ENCODE measurements at regions not wholly inside any gene's neighbourhood (a gene's known extent, or its start where the extent isn't known, plus 50 kb on each side); places are given as distances from the start of the nearest gene placed in this dataset.

- no peak for DNase-seq (ENCODE audit: low read depth in 2 of 2)
Observed at GRCh38 chr11:70501051-70501901, 102.9 kb downstream of the CTTN start.

GRCh38 chr11:70501933-70502540 lies 103.7 kb downstream of the CTTN start:
- no peak for DNase-seq (ENCODE audit: low read depth in 2 of 2)

GRCh38 chr11:70502677-70503467 lies 104.5 kb downstream of the CTTN start:
- DNase-seq (ENCODE audit: low read depth in 2 of 2): no peak

- no peak for DNase-seq (ENCODE audit: low read depth in 2 of 2)
Observed at GRCh38 chr11:70503468-70504221, 105.3 kb downstream of the CTTN start.

- DNase-seq (ENCODE audit: low read depth in 2 of 2): no peak
Observed at GRCh38 chr11:70504246-70505020, 106.1 kb downstream of the CTTN start.

- no peak for DNase-seq (ENCODE audit: low read depth in 2 of 2)
Observed at GRCh38 chr11:70505331-70505731, 107.0 kb downstream of the CTTN start.

- no peak for DNase-seq (ENCODE audit: low read depth in 2 of 2)
Observed at GRCh38 chr11:70505761-70506657, 107.7 kb downstream of the CTTN start.

GRCh38 chr11:70506658-70506970 lies 108.3 kb downstream of the CTTN start:
- DNase-seq (ENCODE audit: low read depth in 2 of 2): no peak

GRCh38 chr11:70506986-70507385 lies 108.7 kb downstream of the CTTN start:
- no peak for DNase-seq (ENCODE audit: low read depth in 2 of 2)

- DNase-seq (ENCODE audit: low read depth in 2 of 2): no peak
Observed at GRCh38 chr11:70507466-70508230, 109.3 kb downstream of the CTTN start.

- DNase-seq (ENCODE audit: low read depth in 2 of 2): no peak
Observed at GRCh38 chr11:70508231-70508480, 109.8 kb downstream of the CTTN start.

- no peak for DNase-seq (ENCODE audit: low read depth in 2 of 2)
Observed at GRCh38 chr11:70509476-70509875, 111.1 kb downstream of the CTTN start.

GRCh38 chr11:70510106-70510505 lies 111.8 kb downstream of the CTTN start:
- no peak for DNase-seq (ENCODE audit: low read depth in 2 of 2)

- DNase-seq (ENCODE audit: low read depth in 2 of 2): no peak
Observed at GRCh38 chr11:70510571-70510970, 112.2 kb downstream of the CTTN start.

GRCh38 chr11:70511345-70511744 lies 113.0 kb downstream of the CTTN start:
- no peak for DNase-seq (ENCODE audit: low read depth in 2 of 2)

- no peak for DNase-seq (ENCODE audit: low read depth in 2 of 2)
Observed at GRCh38 chr11:70512716-70513115, 114.4 kb downstream of the CTTN start.

- no peak for DNase-seq (ENCODE audit: low read depth in 2 of 2)
Observed at GRCh38 chr11:70517203-70517602, 118.9 kb downstream of the CTTN start.

- no peak for DNase-seq (ENCODE audit: low read depth in 2 of 2)
Observed at GRCh38 chr11:70517988-70518907, 119.9 kb downstream of the CTTN start.

- DNase-seq (ENCODE audit: low read depth in 2 of 2): no peak
Observed at GRCh38 chr11:70519117-70519516, 120.8 kb downstream of the CTTN start.
